NCI-H2196 (cell line): ENCODE measurements at regions not wholly inside any gene's neighbourhood (a gene's known extent, or its start where the extent isn't known, plus 50 kb on each side); places are given as distances from the start of the nearest gene placed in this dataset.

Experiments used
- DNase-seq: peaks from one replicate; lab custom pipeline; 2025; ENCODE audit not compliant: unreplicated experiment; lab: John Stamatoyannopoulos, UW

DNA sequence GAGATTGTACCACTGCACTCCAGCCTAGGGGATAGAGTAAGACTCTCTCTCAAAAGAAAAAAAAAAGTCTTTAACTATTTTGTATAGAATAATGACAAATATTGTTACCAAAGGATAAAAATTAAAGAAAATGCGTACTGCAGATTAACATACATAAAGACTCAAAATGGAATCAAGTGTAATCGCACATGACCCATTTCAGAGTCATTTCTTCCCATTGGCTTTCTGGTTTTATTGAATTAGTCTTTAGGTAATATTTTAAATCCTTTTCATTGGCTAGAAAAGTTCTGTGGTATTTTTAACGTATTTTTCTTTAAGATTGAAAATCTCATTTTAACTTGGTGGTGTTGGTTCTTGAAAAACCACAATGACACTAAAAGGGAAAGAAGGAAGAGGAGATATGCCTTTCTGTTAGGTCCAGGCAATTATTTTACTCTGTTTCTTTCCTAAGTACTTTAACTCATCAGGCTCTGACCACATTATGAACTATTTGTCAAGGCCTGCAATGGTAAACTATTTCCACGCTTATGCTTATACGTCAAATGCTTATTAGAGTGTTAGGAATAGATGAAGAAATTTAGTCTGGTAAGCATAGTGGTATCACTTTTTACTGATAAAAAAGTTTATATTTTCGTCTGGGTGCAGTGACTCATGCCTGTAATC is 52.3 kb downstream of the PLEKHG1 start:
- DNase-seq = no peak

GRCh38 chr6:150652848-150653613 is 53.3 kb downstream of the PLEKHG1 start:
- DNase-seq = no peak

GRCh38 chr6:150654608-150655007 is 54.9 kb downstream of the PLEKHG1 start:
- DNase-seq = no peak

DNA sequence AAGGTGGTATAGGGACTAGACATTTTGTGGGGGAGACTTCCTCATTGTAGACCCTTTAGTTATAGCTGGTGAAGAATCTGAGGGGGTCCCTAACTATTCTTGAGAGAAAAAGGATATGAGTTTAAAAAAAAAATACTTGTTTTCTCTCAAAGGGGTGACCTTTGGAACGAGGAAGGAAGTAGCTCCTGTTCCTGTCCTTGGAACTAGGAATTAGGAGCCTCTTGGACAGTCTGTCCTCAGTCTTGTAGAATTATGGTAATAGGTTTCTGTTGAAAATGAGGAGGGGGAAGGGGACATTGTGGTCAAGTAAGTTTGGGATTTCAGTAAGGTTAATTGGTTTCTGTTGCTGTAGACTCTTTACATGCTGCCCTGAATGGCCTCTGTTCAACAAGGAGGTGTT is 56.5 kb downstream of the PLEKHG1 start:
- no peak for DNase-seq

DNA sequence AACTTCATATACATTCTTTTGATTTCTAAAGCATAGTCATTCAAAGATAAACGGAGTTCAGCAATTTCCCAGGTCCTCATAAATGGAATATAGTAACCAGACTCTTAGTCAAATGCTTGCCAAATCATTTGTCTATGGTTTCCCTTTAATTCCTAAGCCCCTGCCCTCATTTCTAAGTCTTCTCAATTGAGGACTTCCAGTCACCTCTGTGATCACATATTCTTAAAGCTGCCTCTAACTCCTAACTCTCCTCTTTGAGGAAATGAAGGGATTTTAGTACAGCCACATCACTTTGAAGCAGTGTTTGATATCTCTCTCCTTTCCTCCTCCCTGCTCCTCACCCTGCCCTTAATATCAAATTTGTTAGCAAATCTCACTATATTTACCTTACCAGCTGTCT is 58.7 kb downstream of the PLEKHG1 start:
- no peak for DNase-seq

DNA sequence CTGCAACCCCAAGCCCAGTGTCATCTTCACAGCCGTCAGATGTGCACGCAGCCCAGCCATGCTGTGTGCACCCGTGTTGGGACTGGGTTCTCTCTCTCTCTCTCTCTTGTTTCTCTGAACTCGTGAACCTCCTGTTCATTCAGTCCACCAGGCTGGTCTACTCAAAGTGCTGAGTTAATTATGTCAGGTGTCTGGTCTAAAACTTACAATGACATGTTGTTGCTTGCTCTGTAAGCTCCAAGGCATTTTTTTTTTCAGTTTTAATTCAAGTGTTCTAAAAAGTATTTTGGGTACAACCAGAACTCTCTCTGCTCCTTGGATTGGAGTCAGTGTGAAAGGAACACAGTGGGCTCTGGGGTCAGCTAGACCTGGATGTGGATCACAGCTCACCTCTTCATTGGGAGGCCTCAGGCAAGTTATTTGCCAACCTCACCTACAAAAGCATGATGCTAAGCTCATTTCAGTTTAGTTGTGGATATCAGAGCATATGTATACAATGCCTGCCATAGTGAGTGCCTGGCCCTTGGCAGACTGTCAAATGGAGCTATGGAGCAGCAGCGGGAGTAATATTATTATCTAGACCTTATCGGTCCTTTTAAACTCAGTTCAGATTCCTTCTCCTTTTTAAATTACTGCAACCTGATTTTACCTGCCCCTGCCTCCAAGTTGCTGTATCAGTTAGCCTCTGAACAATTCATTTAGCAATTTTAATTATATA is 59.5 kb downstream of the PLEKHG1 start:
- no peak for DNase-seq

- no peak for DNase-seq
Measured at GRCh38 chr6:150661216-150662007, 61.7 kb downstream of the PLEKHG1 start.

DNA sequence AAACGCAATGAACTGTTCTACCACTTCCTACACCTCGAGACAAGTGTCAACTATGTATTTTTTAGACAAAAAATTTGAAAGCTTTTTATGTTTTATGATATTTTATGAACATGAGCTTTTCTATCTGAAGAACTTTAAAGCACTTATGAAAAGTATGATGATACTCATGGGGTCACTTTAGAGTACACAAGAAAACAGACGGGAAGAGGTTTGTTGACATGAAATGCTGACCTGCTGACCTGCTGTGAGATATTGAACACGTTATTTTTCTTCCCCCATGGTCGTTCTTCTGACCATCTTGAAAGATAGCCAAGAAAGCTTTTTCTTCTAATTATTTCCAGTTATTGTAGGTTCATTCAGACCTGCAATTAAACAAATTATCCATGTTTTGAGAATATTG is 63.1 kb downstream of the PLEKHG1 start:
- no peak for DNase-seq

DNA sequence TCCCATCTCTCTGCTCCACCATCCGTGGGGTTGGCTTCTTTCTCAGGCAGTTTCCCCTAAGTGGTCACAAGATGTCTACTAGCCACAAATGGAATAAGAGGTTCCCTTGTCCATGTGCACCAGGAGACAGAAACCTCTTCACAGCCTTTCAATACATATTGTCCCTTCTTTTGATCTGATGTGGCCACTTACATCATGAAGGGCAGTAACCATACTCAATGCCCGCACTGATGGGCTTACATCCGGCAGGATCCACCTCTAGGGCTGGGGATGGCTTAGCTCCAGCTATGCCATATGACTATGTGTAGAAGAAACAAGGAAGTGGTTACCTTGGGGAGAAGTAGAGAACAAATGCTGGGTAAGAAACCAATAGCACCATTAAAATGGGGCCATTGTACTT is 64.4 kb downstream of the PLEKHG1 start:
- no peak for DNase-seq

DNA sequence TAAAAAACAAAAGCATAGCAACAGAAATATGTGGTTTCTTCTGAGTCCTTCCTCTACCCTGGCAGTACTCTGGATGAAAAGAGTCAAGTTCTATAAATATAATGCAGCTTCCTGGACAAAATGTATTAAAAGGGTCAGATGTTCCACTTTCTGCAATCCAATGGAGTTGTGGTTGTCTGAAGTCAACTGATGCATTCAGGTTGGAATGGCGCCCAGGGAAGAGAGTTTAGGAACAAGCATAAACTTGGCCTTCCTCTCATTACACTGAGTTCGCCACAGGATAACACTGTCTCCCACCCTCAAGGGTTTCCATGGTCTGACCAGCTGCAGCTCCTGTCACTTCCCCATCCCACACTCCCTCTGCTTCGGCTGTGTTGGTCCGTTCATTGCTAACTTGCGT is 66.4 kb downstream of the PLEKHG1 start:
- DNase-seq = no peak

DNA sequence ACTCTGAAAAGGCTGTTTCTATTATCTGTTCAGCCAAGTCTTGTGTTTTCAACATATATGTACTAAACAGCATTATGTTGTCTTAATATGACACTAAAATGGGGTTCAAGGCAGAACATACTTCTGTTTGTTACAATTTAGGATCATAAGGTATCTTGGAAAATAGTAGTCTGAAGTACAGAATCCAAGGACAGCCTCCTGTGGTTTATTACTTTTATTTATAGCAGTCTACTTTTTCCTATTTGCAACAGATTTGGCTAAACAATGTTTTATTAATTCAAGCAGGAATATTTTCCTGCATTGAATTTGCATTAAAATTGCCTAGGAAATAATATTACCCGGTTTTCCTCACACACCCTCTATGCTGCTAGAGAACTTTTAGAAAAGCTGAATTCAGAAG is 67.7 kb downstream of the PLEKHG1 start:
- no peak for DNase-seq

- peak; percentile 75 for DNase-seq
Measured at GRCh38 chr6:150667977-150668716, 68.5 kb downstream of the PLEKHG1 start.

GRCh38 chr6:150668900-150669302 is 69.2 kb downstream of the PLEKHG1 start:
- DNase-seq = no peak

- no peak for DNase-seq
Measured at GRCh38 chr6:150670311-150670710, 70.6 kb downstream of the PLEKHG1 start.

GRCh38 chr6:150672800-150673199 is 73.1 kb downstream of the PLEKHG1 start:
- peak; percentile 14 for DNase-seq

DNA sequence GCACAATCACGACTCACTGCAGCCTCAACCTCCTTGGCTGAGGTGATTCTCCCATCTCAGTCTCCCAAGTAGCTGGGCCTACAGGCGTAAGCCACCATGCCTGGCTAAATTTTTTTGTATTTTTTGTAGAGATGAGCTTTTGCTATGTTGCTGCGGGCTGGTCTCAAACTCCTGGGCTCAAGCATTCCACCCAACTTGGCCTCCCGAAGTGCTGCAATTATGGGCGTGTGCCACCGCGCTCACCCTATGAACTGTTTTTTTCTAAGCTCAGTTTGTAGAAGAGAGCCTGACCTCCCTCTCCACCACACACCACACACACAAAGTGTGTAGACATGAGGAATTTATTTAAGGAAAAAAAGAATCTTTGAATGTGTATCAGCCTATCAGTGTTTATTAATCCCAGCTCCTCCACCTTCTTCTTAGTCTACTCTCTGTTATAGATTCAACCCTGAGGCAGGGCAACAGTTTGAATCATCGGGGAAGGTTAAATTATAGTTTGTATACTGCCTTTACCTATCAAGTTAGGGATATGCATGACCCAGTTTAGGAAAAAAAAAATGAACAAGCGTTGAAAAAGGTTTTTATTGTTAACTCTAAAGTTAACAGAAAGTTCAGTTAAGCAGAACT is 74.1 kb downstream of the PLEKHG1 start:
- no peak for DNase-seq

DNA sequence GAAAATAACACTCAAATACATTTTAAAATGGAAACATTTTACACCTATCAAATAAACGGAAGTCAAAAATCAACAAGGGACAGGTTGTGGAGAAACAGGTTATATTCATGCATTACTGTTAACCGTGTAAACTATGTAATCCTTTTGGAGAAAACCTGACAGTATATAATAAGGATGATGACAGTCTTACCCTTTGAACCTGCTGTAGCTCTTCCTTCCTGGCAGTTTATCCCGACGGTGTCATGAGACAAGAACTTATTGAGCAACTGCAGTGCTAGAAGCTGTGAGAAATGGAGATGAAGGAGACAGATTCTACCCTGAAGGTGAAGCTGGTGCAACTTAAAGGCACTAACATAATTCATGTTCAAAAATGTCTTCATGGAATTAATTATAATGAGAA is 76.7 kb downstream of the PLEKHG1 start:
- no peak for DNase-seq

- DNase-seq = no peak
Measured at GRCh38 chr6:150676772-150677171, 77.1 kb downstream of the PLEKHG1 start.

DNA sequence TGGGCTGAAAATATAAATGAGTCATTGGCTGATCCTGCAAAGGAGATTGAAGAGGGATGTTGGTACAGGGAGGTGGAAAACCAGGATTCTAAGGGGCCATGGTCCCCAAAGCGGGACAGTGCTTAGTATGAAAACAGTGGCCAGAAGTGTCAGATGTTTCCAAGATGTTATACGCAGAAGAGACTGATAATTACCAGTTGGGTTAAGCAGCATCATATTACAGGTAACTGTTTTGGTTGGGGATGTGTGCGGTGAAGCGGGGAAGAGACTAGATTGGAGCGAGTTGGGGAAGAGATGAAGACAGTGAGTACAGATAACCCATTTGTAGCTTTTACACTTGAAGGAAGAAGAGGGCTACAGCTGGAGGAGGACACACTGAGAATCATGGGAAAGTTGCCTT is 80.8 kb downstream of the PLEKHG1 start:
- DNase-seq = no peak
